ENCODE measurements at regions not wholly inside any gene's neighbourhood (a gene's known extent, or its start where the extent isn't known, plus 50 kb on each side); places are given as distances from the start of the nearest gene placed in this dataset.

- TF ChIP-seq MGA (IDR thresholded peaks at IDR 0.05) (peak; percentile 50), SOX6 (IDR thresholded peaks at IDR 0.05) (peak; percentile 94), LEF1 (IDR thresholded peaks at IDR 0.05) (peak; percentile 62; the same call in 1 of the 2 replicates), TEAD2 (tag; IDR thresholded peaks at IDR 0.05) (no peak), SMARCE1 (IDR thresholded peaks at IDR 0.05) (peak; percentile 89), NFRKB (IDR thresholded peaks at IDR 0.05; ENCODE audit: low read depth) (peak; percentile 52; the same call in 1 of the 2 replicates), CTBP1 (IDR thresholded peaks at IDR 0.05; ENCODE audit: borderline replicate concordance) (peak; percentile 93), ZNF165 (CRISPR knock-in tag; IDR thresholded peaks at IDR 0.05; ENCODE audit: borderline replicate concordance) (0 out of 2 replicates have a peak, but pooled peaks have one; percentile 21), UBTF (IDR thresholded peaks at IDR 0.05; ENCODE audit: borderline replicate concordance in 1 of 2, low read depth in 2 of 2, low read length in 2 of 2) (0 out of 4 replicates have a peak, but pooled peaks of 1 of the 2 experiments have one; percentile 36)
Measured at GRCh38 chr4:128461291-128462102, 173.9 kb upstream of the PGRMC2 start (continued).
